GM19025 (cell line): ENCODE measurements at regions not wholly inside any gene's neighbourhood (a gene's known extent, or its start where the extent isn't known, plus 50 kb on each side); places are given as distances from the start of the nearest gene placed in this dataset.
"Not testable (repeated sequence)": the region's sequence is repeated elsewhere in the genome, so short reads cannot be mapped to it uniquely, and the experiment has no call there.

Experiments
- ATAC-seq: cut with Tn5 transposase; IDR thresholded peaks from one replicate; pipeline ENCODE4 v1.9.1; 2021; ENCODE audit warnings: mild to moderate bottlenecking, low read depth, moderate library complexity; ENCODE audit not compliant: unreplicated experiment

DNA sequence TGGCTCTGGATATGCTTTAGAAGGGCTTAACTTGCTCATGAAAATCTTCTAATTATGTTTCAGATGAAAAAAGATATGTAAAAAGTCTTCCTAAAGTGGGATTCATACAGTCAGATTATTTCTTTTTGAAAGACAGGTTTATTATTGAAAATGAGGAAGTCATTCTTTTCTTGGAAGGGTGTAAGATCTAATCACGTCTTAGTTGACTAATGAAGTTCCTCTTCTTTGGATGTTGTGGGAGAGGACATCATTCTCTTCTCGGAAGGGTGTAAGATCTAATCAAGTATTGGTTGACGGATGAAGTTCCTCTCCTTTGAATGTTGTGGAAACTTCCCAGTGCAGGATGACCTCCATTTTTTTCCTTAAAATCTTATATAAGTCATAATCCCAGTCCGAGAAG, 74.9 kb downstream of the ALG10 start:
- no peak for ATAC-seq

DNA sequence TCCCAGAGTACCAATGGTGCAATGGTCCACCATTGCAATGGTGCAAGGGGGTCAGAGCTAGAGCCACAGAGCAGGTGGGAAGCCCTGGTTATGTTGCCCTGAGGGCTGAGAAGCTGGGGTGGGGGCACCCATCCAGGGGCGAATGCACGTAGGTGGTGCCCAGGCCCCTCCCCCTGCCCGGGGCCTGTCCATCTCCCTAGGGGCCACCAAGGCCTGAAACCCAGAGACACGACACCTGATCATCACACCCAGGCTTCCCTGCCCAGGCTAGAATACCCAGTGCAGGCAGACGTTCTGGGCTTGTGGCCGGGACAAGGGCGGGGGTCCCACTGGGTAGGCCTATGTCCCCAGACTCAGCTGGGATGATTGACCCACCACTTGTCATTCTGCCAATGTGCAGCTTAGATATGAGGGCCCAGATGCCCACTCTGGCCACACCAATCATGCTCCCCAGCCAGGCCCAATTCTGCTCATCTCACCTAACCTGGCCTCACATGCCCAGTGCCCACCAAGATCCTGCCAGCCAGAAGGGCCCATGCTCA, 83.2 kb downstream of the ALG10 start:
- no peak for ATAC-seq

DNA sequence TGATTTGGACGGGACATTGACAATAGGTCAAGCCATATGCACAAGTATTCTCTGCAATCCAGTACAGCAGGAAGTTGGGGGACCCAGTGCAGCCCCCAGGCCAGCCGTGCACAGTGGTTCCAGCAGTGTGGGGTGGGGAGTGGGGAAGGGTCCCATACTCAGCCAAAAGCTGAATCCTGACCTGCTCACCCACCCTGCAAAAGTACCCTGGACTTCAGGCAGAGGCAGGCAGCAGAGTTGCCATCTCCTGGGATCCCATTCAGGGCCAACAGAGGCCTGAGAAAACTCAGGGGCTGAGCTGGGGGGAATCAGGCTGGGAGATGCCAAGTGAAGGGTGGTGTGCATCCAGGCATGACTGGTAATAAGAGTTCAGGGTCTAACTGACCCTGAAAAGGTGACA, 83.9 kb downstream of the ALG10 start:
- ATAC-seq: no peak

DNA sequence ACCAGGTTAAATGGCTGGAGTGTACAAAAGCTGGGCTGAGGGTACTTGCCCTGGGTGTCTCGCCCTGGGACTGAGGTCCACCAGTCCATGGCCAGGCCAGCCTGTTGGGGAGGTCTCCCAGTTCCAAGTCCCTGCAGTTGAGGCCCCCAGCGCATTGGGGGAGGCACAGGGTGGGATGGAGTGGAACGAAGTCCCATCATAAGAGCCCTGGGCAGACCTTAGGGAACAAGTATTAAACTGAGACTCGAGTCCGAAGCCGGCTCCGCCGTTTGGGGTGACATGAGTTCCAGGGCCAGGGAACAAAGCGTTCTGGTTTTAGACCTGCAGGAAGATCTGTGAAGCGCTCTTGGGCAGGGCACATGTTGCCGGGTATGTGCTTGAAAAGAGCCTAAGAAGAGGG, 84.7 kb downstream of the ALG10 start:
- no peak for ATAC-seq

DNA sequence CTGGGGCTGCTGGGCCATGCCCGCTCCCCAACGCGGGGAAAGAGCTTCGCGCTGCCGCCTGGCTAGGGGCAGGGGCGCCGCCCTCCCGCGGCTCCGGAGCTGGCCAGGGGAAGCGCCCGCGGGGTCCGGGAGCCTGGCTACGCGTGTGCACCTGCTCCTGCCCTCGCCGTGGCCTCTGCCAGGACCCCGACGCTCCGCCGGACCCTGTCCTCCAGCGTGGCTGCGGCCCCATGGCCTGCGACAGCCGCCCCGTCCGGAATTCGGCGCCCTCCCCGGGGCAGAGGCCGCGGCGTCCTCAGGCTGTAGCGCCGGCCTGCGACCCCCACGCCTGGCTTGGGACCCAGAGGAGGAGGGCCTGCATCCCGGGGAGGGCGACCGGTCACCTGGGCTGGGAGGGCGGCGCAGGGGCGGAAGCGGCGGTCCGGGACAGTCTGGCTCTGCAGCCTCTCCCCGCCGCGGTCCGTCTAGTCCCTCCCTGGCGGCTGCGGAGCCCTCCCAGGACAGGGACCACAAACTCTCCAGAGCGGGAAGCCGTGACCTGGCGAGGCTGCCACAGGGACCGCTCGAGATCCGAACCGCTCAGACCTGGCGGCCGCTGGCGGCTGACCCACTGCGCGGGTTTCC, 85.6 kb downstream of the ALG10 start:
- ATAC-seq: no peak

DNA sequence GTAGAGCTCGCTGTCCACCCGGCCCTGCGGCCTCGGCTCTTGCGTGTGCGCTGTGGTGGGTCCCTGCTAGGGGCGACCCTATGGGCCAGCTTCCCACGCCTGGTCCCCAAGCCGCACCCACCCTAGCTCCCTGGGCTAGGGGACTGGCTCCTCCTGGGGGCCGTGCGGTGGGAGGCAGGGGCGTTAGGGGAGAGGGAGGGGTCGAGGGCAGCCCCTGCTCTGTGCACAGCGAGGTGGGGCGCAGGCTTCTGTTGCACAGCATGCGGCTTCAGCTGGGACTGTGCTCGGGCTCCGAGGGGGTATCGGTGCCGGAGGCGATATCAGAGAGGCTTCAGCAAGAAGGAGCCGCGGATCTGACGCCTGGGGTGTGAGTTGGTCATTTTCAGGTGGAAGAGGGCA, 86.1 kb downstream of the ALG10 start:
- no peak for ATAC-seq

DNA sequence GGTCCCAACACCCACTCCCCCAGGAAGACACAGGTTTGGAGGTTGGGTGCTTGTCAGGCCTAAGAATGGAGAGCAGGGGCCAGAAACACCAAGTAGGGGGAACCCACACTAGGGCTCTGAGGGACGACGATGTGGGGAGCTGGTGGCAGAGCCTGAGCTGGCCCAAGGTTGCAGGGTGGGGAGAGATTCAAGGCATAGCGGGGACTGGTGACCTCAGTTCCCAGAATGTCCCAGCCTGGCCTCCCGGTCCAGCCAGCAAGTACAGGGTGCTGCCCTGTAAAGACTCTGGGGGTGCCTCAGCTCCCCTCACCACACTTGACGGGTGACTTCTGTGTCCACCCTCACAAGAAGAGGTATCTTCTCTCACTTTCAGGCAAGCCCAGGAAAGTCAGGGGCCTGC, 86.7 kb downstream of the ALG10 start:
- no peak for ATAC-seq

DNA sequence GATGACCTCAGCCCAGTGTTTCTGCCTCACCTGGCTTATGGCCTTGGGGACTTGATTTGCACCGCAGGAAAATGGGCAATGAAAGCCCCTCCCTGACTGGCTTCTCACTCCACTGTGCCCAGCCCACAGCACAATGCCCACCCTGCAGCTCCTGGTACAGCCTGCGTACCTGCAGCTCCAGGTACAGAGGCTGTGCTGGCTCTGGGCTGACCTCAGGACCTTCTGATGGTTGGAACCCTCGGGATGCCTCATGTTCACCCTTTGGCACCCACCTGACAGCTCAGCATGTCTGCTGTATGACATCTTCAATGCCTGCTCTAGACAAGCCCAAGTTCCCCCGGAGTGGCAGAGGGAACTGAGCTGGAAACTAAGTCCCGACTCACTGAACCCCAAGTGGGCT, 87.1 kb downstream of the ALG10 start:
- ATAC-seq: no peak

DNA sequence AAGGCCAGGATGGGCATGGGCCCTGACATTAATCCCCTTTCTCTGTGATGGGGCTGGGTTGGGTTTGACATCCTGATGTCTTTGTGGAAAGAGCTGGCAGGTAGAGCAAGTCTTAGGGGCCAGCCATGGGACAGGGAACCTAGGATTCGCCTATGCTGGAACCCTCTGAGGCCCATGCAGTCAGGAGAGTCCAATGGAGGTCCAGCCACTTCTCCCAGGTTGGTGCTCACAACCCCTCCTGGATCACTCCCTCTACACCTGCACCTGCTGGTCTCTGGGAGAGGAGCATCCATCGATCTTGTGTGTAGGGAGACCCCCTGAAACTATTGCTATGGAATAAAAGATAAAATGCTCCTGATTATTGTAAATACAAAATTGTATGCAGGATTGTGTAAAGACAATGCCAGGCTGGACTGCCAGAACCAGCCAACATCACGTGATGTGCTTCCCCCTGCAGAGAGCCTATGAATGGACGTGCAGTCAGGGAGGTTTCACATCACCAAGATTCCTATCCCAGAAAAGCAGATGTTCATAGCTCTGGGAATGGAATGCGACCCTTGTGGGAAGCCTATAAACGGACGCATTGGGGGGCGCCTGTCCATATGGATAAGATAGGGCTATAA, 87.7 kb downstream of the ALG10 start:
- ATAC-seq: not testable (repeated sequence)

DNA sequence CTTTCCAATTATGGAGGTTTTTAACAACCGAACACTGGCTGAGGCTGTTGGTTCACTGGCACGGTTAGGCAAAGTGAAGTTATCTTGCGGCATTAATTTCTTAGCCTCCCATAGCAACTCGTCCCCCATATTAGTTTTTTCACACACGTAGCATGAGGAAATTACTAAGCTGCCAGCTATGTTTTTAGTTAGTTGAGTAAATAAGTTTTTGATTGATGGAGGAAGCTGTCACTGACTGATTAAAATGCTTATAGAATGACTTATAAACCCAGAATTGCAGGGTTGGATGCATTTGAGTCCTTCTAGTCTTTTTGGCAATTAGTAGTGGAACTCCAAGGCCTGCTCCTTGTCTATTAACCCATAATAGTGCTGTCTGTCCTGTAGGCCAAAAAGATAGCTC, 97.1 kb downstream of the ALG10 start:
- ATAC-seq: no peak

DNA sequence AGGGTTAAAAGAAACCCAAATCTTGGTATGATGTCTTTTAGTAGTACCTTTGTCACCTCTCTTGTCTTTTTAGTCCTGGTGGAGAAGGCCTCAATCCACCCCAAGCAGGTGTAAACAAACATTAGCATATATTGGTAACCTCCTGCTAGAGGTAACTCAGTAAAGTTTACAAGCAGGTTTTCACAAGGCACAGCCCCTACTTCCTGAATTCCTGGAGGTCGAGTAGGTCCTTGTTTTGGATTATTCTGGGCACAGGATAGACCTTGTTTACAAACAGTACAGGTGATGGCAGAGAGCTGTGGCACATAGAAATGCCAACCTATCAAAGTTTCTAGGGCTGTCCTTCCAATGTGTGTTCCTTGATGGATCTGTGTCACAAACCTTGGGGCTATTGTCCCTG, 99.1 kb downstream of the ALG10 start:
- no peak for ATAC-seq

DNA sequence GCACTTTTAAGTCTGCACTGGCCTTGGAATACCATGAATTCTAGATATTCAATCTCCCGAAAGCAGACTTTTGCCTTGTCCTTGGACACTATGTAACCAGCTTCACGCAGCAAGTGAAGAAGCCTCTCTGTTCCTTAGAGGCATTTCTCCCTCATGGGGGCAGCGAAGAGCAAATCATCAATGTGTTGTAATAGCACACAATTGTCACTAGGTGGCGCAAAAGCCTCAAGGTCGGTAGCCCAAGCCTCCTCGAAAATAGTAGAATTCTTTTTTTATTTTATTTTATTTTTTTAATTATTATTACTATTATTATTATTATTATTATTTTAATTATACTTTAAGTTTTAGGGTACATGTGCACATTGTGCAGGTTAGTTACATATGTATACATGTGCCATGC, 100.8 kb downstream of the ALG10 start:
- ATAC-seq: not testable (repeated sequence)

DNA sequence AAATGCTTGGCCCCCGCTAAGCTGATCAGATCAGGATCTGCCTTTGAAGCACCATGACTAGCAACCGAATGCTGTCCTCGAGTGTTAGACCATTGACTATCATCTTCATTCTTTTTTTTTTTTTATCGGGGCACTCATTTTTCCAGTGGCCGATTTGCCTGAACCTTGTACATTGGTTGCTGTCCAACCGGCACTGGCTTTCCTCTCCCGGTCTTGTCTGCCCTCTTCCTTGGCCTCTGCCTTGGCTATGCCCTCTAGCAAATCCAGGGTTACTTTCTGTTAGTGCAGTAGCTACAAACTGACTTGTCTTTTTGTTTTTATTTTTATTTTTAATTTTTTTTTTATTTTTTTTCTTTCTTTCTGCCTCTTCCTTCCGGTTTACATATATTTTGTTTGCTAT, 102.3 kb downstream of the ALG10 start:
- no peak for ATAC-seq

DNA sequence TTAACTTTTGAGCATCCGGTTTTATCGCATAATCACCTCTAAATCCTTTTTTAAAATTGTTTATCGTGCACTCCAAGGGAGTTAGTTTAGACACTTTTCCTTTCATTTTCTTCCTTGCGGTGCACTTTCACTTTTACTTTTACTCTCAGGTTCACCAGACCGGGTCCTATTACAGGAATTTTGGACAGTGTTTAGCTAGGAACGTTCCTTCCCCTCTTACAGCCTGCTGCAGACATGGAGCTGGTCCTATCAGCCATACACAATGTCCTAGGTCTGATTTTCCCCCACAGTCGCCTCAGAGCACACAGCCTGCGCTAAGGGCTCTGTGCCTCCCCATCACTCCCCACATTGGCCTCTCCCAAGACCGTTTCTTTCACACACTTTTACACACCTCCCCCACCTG, 103.9 kb downstream of the ALG10 start:
- ATAC-seq: no peak

DNA sequence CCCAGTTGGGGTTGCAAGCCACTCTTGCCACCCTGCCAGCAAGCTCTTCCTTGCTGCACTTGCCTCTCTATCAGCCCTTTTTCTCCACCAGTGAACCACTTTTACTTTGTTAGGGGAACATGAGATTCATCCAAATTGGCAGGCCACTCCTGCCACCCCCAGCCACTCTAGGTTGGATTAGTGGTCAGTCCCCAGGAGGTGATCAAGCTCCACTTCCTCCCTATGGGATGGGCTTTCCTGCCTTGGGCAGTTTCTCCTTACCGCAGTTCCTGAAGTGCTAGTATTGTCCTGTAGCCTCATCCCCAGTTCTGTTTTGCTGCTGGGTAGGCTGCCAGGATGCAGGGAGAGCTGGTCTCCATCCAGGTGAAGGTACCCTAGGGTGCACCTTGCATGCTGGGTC, 104.5 kb downstream of the ALG10 start:
- no peak for ATAC-seq

DNA sequence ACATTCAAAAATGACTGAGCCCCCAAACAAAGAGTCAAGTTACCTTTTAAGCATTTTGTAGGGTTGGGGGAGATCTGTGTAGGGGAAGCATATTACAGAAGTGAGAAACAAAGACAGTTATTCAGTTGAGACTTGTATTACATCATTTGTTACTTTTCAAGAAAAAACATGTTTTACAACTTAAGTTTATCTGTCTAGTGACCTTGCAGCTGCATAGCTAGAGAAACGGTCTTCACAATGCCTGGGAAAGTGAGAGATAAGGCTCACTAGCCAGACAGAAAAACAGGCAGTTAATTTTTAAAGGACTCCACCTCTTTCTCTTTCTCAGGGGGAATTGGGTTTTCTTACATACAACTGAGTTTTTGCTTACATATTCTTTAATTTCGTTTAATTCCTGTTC, 105.1 kb downstream of the ALG10 start:
- not testable (repeated sequence) for ATAC-seq

DNA sequence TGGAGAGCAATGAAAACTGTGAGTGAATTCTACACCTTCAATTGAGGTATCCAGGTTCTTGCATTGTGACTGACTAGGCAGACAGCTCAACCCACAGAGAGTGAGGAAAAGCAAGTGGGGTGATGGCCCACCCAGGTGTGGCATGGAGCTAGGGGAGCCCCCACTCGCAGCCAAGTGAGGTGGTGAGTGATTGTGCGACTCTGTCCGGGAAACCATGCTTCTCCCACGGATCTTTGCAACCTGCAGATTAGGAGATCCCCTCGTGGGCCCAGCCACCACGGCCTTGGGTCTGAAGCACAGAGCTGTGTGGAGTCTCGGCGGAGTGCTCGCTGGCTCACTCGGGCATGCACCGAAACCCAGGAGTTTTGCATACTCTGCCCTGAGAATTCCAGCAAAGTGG, 120.1 kb downstream of the ALG10 start:
- no peak for ATAC-seq

DNA sequence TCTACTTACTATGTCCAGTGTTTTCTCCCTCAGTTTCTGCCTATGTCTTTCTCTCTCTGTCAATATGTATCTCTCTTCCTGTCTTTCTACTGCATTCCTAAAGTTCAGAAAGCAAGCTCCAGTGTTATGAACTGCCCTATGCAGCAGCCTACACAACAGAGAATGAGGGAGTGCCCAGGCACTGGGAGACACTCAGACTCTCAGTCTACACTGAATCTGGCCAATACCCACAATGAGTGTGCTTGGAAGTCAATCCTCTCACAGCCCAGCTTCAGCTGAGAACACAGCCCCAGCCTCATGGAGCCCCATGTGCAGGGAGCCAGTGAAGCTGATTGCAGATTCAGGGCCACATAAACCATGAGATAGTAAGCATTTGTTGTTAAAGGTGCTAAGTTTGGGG, 128.7 kb downstream of the ALG10 start:
- no peak for ATAC-seq

DNA sequence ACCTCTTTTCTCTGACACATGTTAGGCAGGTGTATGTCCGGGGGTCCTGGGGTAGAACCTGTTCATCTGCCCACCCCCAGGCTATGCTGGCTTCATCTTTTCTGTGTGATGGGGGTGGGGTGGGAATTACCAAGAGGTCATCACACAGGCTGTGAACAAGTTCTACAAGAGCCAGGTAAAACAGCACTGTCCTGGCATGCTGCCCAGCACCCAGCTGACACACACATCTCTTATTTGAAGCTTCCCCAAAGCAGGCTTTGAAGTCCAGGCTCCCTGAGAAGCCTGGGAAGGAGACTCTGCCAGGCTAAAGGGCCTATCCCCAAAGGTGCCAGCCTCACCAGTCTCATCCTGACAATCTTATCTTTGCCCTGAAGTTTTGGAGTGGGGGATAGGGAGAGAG, 141.1 kb downstream of the ALG10 start:
- no peak for ATAC-seq

DNA sequence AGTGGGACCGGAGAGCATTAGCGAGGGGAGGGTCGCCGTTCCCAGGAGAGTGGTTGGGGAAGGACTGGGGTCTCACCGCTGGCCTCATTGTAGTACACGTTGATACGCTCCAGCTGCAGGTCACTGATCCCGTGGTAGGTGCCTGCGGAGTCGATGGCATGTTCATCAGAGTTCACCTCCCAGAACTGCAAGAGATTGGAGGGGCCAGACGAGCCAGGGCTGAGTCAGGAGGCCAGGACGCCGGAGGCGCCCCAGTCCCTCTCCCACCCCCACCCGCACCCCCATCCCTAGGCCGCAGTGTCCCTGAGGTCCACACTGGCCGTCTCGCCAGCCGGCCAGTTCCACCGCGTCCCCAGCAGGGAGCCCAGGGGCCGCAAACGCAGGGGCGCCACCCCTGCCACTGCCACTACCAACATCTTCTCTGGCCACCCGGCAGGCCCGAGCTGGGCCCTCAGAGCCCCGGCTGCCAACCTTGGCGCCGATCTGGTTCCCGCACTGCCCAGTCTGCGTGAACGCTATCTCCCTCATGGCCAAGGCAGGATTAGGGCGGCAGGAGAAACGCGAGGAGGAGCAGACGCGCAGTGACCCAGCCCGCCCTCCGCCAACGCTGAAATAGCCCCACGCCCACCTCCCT, 144.2 kb downstream of the ALG10 start:
- ATAC-seq: no peak

DNA sequence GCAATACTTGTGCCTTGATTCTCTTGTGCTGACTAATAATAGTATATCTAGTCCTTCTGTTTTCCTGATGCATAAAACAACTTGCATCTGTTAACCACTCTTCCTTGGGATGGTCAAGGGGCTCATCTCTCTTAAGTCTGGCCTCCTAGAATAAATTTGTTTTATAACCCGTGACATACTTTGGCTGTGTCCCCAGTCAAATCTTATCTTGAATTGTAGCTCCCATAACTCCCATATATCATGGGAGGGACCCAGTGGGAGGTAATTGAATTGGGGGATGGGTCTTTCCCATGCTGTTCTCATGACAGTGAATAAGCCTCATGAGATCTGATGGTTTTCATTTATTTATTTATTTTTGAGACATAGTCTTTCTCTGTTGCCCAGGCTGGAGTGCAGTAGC, 146.2 kb downstream of the ALG10 start:
- ATAC-seq: not testable (repeated sequence)

DNA sequence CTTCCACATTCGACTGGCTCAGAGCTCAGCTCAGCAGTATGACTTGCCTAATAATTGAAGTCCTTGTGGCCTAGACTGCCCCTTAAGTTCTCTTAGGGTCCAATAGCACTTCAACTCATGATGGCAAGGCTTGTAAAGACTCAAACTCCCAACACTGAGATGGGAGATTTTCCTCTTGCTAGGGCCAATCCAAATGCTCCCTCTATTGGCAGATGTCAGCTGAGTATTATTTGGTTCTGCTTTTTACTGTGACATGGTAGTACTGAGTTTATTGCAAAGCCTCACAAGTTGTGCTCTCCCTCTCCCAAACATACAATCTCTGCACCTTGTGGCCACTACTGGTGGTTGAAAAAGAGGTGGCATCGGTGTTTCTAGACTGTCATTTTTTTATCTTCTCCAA, 164.2 kb downstream of the ALG10 start:
- ATAC-seq: no peak
